Endothelial cell of umbilical vein (primary cell): ENCODE measurements at regions not wholly inside any gene's neighbourhood (a gene's known extent, or its start where the extent isn't known, plus 50 kb on each side); places are given as distances from the start of the nearest gene placed in this dataset.

Source experiments
- BruUV-seq: library from RNA; stranded (reverse); fragments of 400-500 nt; replicated peaks from 2 replicates; lab custom pipeline; 2021; lab: Mats Ljungman, UMichigan
- CTCF ChIA-PET: fragments of 300-600, 350-600 bp; sonication (Branson Sonifier 250); formaldehyde crosslinking; loops from one replicate; lab custom pipeline; 2021; ENCODE audit warnings: antibody characterized with exemption, inconsistent platforms; lab: Charles Lee
- POLR2A ChIA-PET: fragments of 300-600, 350-600 bp; sonication (Branson Sonifier 250); formaldehyde crosslinking; loops from one replicate; lab custom pipeline; 2021; ENCODE audit warnings: antibody characterized with exemption, inconsistent platforms; lab: Charles Lee
- DNase-seq: peaks from one replicate; pipeline ENCODE4 v3.0.0-alpha.2; 2011; ENCODE audit warnings: low read depth, low spot score
- FAIRE-seq: peaks from 2 replicates; lab custom pipeline; 2011; peaks lifted over from hg19 to GRCh38; lab: Jason Lieb, UNC
- H2AFZ ChIP-seq: 2 replicates; pipeline ENCODE4 v1.6.0; 2012; ENCODE audit warnings: low read depth, low read length, control low read depth, inconsistent platforms
- H3K27ac ChIP-seq: 2 replicates; pipeline ENCODE4 v1.5.1; 2011; ENCODE audit warnings: low read depth, mild to moderate bottlenecking, control low read depth, low read length, moderate library complexity; ENCODE audit not compliant: insufficient read depth
- H3K27me3 ChIP-seq, 2 experiments: 2 replicates each; pipeline versions ENCODE4 v1.6.0 to v1.6.1; 2011; ENCODE audit warnings: low read length in 2 of 2, mixed read lengths in 1 of 2; ENCODE audit not compliant: control insufficient read depth in 2 of 2, insufficient read depth in 2 of 2
- H3K36me3 ChIP-seq, 2 experiments: 2 replicates in 1 of 2; 3 replicates in 1 of 2; pipeline ENCODE4 v1.5.1; 2011; ENCODE audit warnings: low read length in 2 of 2, mild to moderate bottlenecking in 1 of 2, moderate library complexity in 1 of 2; ENCODE audit not compliant: control insufficient read depth in 2 of 2, insufficient read depth in 2 of 2; ENCODE audit errors: extremely low read depth in 1 of 2
- H3K4me1 ChIP-seq: 3 replicates; pipeline ENCODE4 v1.5.1; 2011; ENCODE audit warnings: mild to moderate bottlenecking, low read length; ENCODE audit not compliant: control insufficient read depth, insufficient read depth; ENCODE audit errors: extremely low read depth
- H3K4me2 ChIP-seq: 2 replicates; pipeline ENCODE4 v1.6.1; 2011; ENCODE audit warnings: low read length, control low read depth, mixed read lengths; ENCODE audit not compliant: insufficient read depth
- H3K4me3 ChIP-seq, 3 experiments: fragments of 200-600 bp in 1 of 3; sonication (generic), shearing (Covaris generic) in 1 of 3; replicated peaks in 1 of 3; 2 replicates each; pipeline ENCODE4 v1.5.1; 2011 to 2016; ENCODE audit warnings: control low read depth in 3 of 3, low read length in 3 of 3, mild to moderate bottlenecking in 2 of 3, inconsistent platforms in 1 of 3, low read depth in 1 of 3, moderate library complexity in 1 of 3; ENCODE audit not compliant: insufficient read depth in 1 of 3
- H3K79me2 ChIP-seq: 2 replicates; pipeline ENCODE4 v1.6.0; 2012; ENCODE audit warnings: low read length, inconsistent platforms; ENCODE audit not compliant: control insufficient read depth, insufficient read depth
- H3K9ac ChIP-seq: replicated peaks from 2 replicates; pipeline ENCODE3; 2011; ENCODE audit warnings: low read length, control low read depth; ENCODE audit not compliant: insufficient read depth; ENCODE audit errors: extremely low read depth
- H3K9me1 ChIP-seq: replicated peaks from 3 replicates; pipeline ENCODE4 v1.6.0; 2011; ENCODE audit warnings: mild to moderate bottlenecking, low read length; ENCODE audit not compliant: control insufficient read depth, insufficient read depth; ENCODE audit errors: extremely low read depth
- H3K9me3 ChIP-seq: replicated peaks from 2 replicates; pipeline ENCODE4 v1.5.1; 2012; ENCODE audit warnings: low read length, inconsistent platforms; ENCODE audit not compliant: control insufficient read depth, insufficient read depth
- H4K20me1 ChIP-seq: replicated peaks from 2 replicates; pipeline ENCODE3; 2011; ENCODE audit warnings: mild to moderate bottlenecking, low read length; ENCODE audit not compliant: control insufficient read depth, insufficient read depth; ENCODE audit errors: extremely low read depth
- EZH2 ChIP-seq: IDR thresholded peaks from 2 replicates; pipeline ENCODE4 v1.6.1; 2012; ENCODE audit warnings: borderline replicate concordance, low read depth, mild to moderate bottlenecking, moderate library complexity, low read length, inconsistent platforms; ENCODE audit not compliant: severe bottlenecking
- FOS ChIP-seq: IDR thresholded peaks from 2 replicates; pipeline ENCODE4 v1.6.1; 2011; ENCODE audit warnings: mild to moderate bottlenecking, low read length, moderate library complexity, borderline replicate concordance; ENCODE audit not compliant: insufficient read depth
- GATA2 ChIP-seq: IDR thresholded peaks from 2 replicates; pipeline ENCODE4 v1.7.0; 2011; ENCODE audit warnings: low read depth, mild to moderate bottlenecking, moderate library complexity, mixed read lengths, low read length; ENCODE audit not compliant: insufficient read length, insufficient read depth
- JUN ChIP-seq: IDR thresholded peaks from 2 replicates; pipeline ENCODE4 v1.6.1; 2011; ENCODE audit warnings: borderline replicate concordance, low read depth; ENCODE audit not compliant: insufficient read length, insufficient read depth
- MAX ChIP-seq: IDR thresholded peaks from 2 replicates; pipeline ENCODE4 v1.6.1; 2011; ENCODE audit not compliant: insufficient read depth, insufficient read length
- MYC ChIP-seq: IDR thresholded peaks from one replicate; pipeline ENCODE4 v1.6.1; 2011; ENCODE audit warnings: mild to moderate bottlenecking, low read depth, low read length
- POLR2A ChIP-seq: IDR thresholded peaks from 2 replicates; pipeline ENCODE4 v1.6.1; 2012; ENCODE audit warnings: low read depth, mild to moderate bottlenecking, control low read depth, low read length
- POLR2AphosphoS5 ChIP-seq: IDR thresholded peaks from 2 replicates; pipeline ENCODE4 v1.6.1; 2012; ENCODE audit warnings: low read depth, mild to moderate bottlenecking, control low read depth, low read length, moderate library complexity; ENCODE audit not compliant: insufficient read depth
- dilution Hi-C: fragments of 300-500 bp; cut with MboI; formaldehyde crosslinking; loops from one replicate; pipeline ENCODE4 v1.15.0; 2019; ENCODE audit warnings: low sequenced_read_pairs; ENCODE audit not compliant: extremely low pct_ligation_motif_present
- intact Hi-C: fragments of 100-400 bp; cut with micrococcal nuclease; formaldehyde crosslinking; loops from one replicate; pipeline ENCODE4 v1.10.0; 2022
- TF ChIP-seq, protein P1 (sequence below), 2 donors: IDR thresholded peaks; 1 replicate in 1 of 2; 2 replicates in 1 of 2; pipeline ENCODE4 v1.5.1; 2011; ENCODE audit warnings: low read length in 2 of 2, mild to moderate bottlenecking in 2 of 2, moderate library complexity in 2 of 2, control low read depth in 1 of 2, inconsistent platforms in 1 of 2, low read depth in 1 of 2; ENCODE audit not compliant: insufficient read depth in 1 of 2; ENCODE audit errors: extremely low read depth in 1 of 2

DNA sequence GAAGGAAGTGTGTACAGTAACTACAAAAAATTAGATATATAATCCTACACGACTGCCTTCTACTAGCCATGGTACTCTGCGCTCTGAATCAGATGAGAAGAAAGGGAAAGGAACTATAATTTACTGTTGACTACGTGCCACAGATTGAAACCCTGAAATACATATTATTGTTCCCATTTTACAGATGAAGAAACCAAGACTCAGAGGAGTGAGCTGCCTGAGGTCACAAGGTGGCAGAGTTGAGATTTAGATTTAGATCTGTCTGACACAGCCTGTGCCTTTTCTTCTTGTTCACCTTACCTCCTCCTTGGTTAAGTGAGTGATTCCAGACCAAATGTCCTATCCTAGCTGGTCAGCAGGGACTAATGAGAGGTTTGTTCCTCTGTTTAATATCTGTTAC is 61.6 kb upstream of the OR4E1 start:
- H3K36me3 ChIP-seq: no peaks in the 10 kb centered on the region
- no peak for TF ChIP-seq MAX
- TF ChIP-seq EZH2: no peak
- TF ChIP-seq JUN: no peak
- no peak for TF ChIP-seq MYC
- TF ChIP-seq, protein P1, sequence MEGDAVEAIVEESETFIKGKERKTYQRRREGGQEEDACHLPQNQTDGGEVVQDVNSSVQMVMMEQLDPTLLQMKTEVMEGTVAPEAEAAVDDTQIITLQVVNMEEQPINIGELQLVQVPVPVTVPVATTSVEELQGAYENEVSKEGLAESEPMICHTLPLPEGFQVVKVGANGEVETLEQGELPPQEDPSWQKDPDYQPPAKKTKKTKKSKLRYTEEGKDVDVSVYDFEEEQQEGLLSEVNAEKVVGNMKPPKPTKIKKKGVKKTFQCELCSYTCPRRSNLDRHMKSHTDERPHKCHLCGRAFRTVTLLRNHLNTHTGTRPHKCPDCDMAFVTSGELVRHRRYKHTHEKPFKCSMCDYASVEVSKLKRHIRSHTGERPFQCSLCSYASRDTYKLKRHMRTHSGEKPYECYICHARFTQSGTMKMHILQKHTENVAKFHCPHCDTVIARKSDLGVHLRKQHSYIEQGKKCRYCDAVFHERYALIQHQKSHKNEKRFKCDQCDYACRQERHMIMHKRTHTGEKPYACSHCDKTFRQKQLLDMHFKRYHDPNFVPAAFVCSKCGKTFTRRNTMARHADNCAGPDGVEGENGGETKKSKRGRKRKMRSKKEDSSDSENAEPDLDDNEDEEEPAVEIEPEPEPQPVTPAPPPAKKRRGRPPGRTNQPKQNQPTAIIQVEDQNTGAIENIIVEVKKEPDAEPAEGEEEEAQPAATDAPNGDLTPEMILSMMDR (IDR thresholded peaks at IDR 0.05; ENCODE audit: extremely low read depth in 1 of 2, insufficient read depth in 1 of 2, low read depth in 1 of 2, low read length in 2 of 2): no peak
- no peak for TF ChIP-seq FOS
- TF ChIP-seq POLR2A: no peak
- TF ChIP-seq GATA2: no peak
- TF ChIP-seq POLR2AphosphoS5: no peak
- H3K4me3 ChIP-seq: no peak overlapping the region
- dilution Hi-C loops: no loop called here
- H3K9me3 ChIP-seq: no peaks in the 10 kb centered on the region
- H3K9me1 ChIP-seq: no peaks in the 10 kb centered on the region
- CTCF ChIA-PET: interaction anchor here (1.0 to 2.9 kb wide), 3 partner anchors 11 to 24 kb away, joined by 3 to 20 read pairs (median 11); no protein-coding TSS in a partner anchor
- no peaks in the 10 kb centered on the region for H3K79me2 ChIP-seq
- FAIRE-seq: no peak
- BruUV-seq: no TSS peak
- H4K20me1 ChIP-seq: no peaks in the 10 kb centered on the region
- H3K27ac ChIP-seq: no peak overlapping the region
- H3K4me1 ChIP-seq: no peaks in the 10 kb centered on the region
- no peak overlapping the region for H3K9ac ChIP-seq
- H3K27me3 ChIP-seq: peaks cover 6 to 15% of the 10 kb centered on the region in 2 experiments
- POLR2A ChIA-PET: no interaction called here
- H2AFZ ChIP-seq: no peak overlapping the region
- no peak overlapping the region for H3K4me2 ChIP-seq
- intact Hi-C loops: no loop called here
- no peak for DNase-seq
